ENCODE measurements at regions not wholly inside any gene's neighbourhood (a gene's known extent, or its start where the extent isn't known, plus 50 kb on each side); places are given as distances from the start of the nearest gene placed in this dataset.
"Not testable (repeated sequence)": the region's sequence is repeated elsewhere in the genome, so short reads cannot be mapped to it uniquely, and the experiment has no call there.

- in situ Hi-C loops (cut with HindIII; ENCODE audit: low pct_unique_long_range_greater_than_20kb, low sequenced_read_pairs); DNase-seq (ENCODE audit: low read depth, low spot score): not testable (repeated sequence)
These were observed 105.0 kb upstream of the ZNF516 start for GRCh38 chr18:76600076-76600475.

- in situ Hi-C loops (cut with HindIII; ENCODE audit: low pct_unique_long_range_greater_than_20kb, low sequenced_read_pairs) = no loop called here
- DNase-seq (ENCODE audit: low read depth, low spot score) = no peak
These were observed 99.9 kb upstream of the ZNF516 start for GRCh38 chr18:76594966-76595365.

GRCh38 chr18:76593843-76594242, 98.8 kb upstream of the ZNF516 start:
- in situ Hi-C loops (cut with HindIII; ENCODE audit: low pct_unique_long_range_greater_than_20kb, low sequenced_read_pairs) = no loop called here

GRCh38 chr18:76592981-76593381, 97.9 kb upstream of the ZNF516 start:
- in situ Hi-C loops (cut with HindIII; ENCODE audit: low pct_unique_long_range_greater_than_20kb, low sequenced_read_pairs) = no loop called here
- DNase-seq (ENCODE audit: low read depth, low spot score) = no peak

More at GRCh38 chr18:76593843-76594242, 98.8 kb upstream of the ZNF516 start:
- no peak for DNase-seq (ENCODE audit: low read depth, low spot score)

- no peak for DNase-seq (ENCODE audit: low read depth, low spot score)
- in situ Hi-C loops (cut with HindIII; ENCODE audit: low pct_unique_long_range_greater_than_20kb, low sequenced_read_pairs) = no loop called here
These were observed 97.1 kb upstream of the ZNF516 start for GRCh38 chr18:76592096-76592495.

GRCh38 chr18:76589866-76590265, 94.8 kb upstream of the ZNF516 start:
- in situ Hi-C loops (cut with HindIII; ENCODE audit: low pct_unique_long_range_greater_than_20kb, low sequenced_read_pairs) = no loop called here
- no peak for DNase-seq (ENCODE audit: low read depth, low spot score)

- no peak for DNase-seq (ENCODE audit: low read depth, low spot score)
These were observed 94.3 kb upstream of the ZNF516 start for GRCh38 chr18:76589316-76589715.

GRCh38 chr18:76588601-76589226, 93.7 kb upstream of the ZNF516 start:
- no peak for DNase-seq (ENCODE audit: low read depth, low spot score)
- in situ Hi-C loops (cut with HindIII; ENCODE audit: low pct_unique_long_range_greater_than_20kb, low sequenced_read_pairs) = no loop called here

More at GRCh38 chr18:76589316-76589715, 94.3 kb upstream of the ZNF516 start:
- in situ Hi-C loops (cut with HindIII; ENCODE audit: low pct_unique_long_range_greater_than_20kb, low sequenced_read_pairs) = no loop called here

GRCh38 chr18:76587879-76588271, 92.8 kb upstream of the ZNF516 start:
- in situ Hi-C loops (cut with HindIII; ENCODE audit: low pct_unique_long_range_greater_than_20kb, low sequenced_read_pairs) = no loop called here
- DNase-seq (ENCODE audit: low read depth, low spot score) = no peak

- DNase-seq (ENCODE audit: low read depth, low spot score) = no peak
- in situ Hi-C loops (cut with HindIII; ENCODE audit: low pct_unique_long_range_greater_than_20kb, low sequenced_read_pairs) = no loop called here
These were observed 92.3 kb upstream of the ZNF516 start for GRCh38 chr18:76587147-76587878.

- DNase-seq (ENCODE audit: low read depth, low spot score) = no peak
- in situ Hi-C loops (cut with HindIII; ENCODE audit: low pct_unique_long_range_greater_than_20kb, low sequenced_read_pairs) = no loop called here
These were observed 89.6 kb upstream of the ZNF516 start for GRCh38 chr18:76584414-76585310.

- in situ Hi-C loops (cut with HindIII; ENCODE audit: low pct_unique_long_range_greater_than_20kb, low sequenced_read_pairs) = no loop called here
These were observed 86.2 kb upstream of the ZNF516 start for GRCh38 chr18:76581261-76581660.

GRCh38 chr18:76580288-76580962, 85.4 kb upstream of the ZNF516 start:
- DNase-seq (ENCODE audit: low read depth, low spot score) = no peak
- in situ Hi-C loops (cut with HindIII; ENCODE audit: low pct_unique_long_range_greater_than_20kb, low sequenced_read_pairs) = no loop called here

More at GRCh38 chr18:76581261-76581660, 86.2 kb upstream of the ZNF516 start:
- DNase-seq (ENCODE audit: low read depth, low spot score) = no peak

- in situ Hi-C loops (cut with HindIII; ENCODE audit: low pct_unique_long_range_greater_than_20kb, low sequenced_read_pairs) = no loop called here
- DNase-seq (ENCODE audit: low read depth, low spot score) = no peak
These were observed 84.3 kb upstream of the ZNF516 start for GRCh38 chr18:76579301-76579695.

- in situ Hi-C loops (cut with HindIII; ENCODE audit: low pct_unique_long_range_greater_than_20kb, low sequenced_read_pairs) = no loop called here
- DNase-seq (ENCODE audit: low read depth, low spot score) = no peak
These were observed 83.7 kb upstream of the ZNF516 start for GRCh38 chr18:76578571-76579300.

GRCh38 chr18:76573325-76574025, 78.4 kb upstream of the ZNF516 start:
- DNase-seq (ENCODE audit: low read depth, low spot score) = no peak
- in situ Hi-C loops (cut with HindIII; ENCODE audit: low pct_unique_long_range_greater_than_20kb, low sequenced_read_pairs) = no loop called here
